Fibroblast of the conjunctiva (primary cell): ENCODE measurements at regions not wholly inside any gene's neighbourhood (a gene's known extent, or its start where the extent isn't known, plus 50 kb on each side); places are given as distances from the start of the nearest gene placed in this dataset.
A peak's percentile ranks its signal among the peaks of the same experiment; 100 is the strongest.

ENCODE experiments used
- DNase-seq: peaks from one replicate; pipeline ENCODE4 v3.0.0-alpha.2; 2010; ENCODE audit warnings: low read depth

DNA sequence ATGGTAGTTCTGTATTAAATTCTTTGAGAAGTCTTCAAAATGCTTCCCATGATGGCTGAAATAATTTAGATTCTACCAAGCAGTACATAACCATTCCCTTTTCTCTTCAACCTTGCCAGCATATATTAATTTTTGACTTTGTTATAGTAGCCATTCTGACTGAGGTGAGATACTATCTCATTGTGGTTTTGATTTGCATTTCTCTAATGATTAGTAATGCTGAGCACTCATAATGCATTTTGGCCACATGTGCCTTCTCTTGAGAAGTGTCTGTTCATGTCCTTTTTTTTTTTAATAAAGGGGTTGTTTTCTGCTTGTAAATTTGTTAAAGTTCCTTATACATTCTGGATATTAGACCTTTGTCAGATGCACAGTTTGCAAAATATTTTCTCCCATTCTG, 173.9 kb downstream of the CALCRL start:
- no peak for DNase-seq

DNA sequence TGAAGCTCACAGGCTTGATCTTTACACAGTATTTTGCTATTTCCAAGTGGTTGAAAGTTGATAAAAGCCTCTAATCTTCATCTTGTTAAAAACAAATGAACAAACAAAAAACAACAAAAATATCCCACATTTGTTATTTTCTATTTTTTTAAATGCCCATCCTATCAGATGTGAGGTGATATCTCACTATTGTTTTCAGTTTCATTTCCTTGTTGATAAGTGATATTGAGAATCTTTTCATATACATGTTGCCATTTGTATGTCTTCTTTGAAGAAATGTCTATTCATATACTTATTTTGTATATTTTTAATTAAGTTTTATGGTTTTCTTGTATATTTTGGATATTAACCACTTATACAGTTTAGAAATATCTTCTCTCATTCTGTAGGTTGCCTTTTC, 175.8 kb downstream of the CALCRL start:
- no peak for DNase-seq

DNA sequence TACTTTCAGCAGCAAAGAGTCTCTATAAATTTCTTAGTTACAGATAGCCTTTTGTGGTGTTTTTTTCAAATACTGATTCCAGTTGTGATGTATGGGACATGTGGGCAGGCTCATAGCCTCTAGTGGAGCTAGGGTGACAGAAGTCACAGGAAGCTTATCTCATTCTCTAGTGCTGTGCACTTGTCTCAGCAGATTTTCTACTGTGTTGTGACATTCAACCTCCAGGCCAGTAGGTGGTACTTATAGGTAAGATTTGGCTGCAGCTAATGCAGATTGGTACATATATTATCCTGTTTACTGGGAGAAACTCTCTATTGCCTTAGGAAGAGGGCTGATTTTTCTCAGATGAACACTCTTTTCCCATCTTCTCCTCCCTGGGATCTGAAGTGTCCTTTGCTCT, 176.2 kb downstream of the CALCRL start:
- no peak for DNase-seq

DNA sequence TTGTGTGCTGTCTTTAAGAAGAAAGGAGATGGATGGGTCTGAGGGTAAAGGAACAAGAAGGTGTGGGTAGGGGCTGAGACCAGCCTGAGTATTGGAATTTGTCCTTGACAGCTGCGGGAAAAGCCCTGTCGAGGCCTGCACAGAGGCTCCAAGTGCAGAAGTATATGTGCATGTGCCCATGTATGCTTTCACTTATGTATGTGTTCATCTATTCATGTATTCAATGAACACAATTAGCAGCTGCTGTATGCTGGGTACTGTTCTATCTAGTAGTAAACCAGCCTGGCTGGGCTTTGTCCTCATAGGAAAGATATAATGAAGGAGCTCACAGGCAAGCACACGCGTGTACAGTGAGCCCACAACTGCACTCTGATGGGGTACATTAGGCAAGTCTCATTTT, 181.4 kb downstream of the CALCRL start:
- DNase-seq, result no peak

DNA sequence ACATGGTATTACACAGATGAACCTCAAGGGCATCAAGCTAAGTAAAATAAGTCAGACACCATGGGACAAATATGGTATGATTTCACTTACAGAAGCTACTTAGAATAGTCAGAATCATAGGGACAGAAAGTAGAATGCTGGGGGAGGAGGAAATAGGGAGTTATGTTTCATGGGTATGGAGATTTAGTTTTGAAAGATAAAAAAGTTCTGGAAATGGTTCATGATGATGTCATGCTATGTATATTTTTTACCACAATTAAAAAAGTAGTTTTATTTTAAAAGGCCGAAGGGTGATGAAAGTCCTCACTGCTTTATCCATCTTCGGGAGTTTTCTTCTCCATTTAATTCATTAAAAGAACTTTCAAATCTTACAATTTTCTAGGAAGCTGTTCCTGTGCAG, 181.9 kb downstream of the CALCRL start:
- DNase-seq, result no peak

DNA sequence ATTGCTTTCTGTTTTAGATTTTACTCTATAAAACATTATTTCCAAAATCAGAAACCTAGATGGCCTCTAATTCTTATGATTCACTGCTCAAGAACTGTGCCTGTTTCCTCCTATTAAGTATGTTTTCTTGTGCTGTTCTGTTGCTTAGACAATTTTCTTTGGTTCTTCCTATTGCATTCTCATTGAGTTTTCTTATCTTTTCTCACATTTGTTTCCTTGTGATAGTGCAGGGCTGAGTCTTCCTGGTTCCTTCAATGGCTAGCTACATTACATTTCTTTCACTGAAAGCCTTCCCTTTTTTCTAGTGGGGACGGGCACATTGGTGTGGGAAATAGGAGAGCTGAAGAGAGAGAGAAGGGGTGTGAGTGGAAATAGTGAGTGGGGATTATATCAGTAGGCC, 183.4 kb downstream of the CALCRL start:
- no peak for DNase-seq

DNA sequence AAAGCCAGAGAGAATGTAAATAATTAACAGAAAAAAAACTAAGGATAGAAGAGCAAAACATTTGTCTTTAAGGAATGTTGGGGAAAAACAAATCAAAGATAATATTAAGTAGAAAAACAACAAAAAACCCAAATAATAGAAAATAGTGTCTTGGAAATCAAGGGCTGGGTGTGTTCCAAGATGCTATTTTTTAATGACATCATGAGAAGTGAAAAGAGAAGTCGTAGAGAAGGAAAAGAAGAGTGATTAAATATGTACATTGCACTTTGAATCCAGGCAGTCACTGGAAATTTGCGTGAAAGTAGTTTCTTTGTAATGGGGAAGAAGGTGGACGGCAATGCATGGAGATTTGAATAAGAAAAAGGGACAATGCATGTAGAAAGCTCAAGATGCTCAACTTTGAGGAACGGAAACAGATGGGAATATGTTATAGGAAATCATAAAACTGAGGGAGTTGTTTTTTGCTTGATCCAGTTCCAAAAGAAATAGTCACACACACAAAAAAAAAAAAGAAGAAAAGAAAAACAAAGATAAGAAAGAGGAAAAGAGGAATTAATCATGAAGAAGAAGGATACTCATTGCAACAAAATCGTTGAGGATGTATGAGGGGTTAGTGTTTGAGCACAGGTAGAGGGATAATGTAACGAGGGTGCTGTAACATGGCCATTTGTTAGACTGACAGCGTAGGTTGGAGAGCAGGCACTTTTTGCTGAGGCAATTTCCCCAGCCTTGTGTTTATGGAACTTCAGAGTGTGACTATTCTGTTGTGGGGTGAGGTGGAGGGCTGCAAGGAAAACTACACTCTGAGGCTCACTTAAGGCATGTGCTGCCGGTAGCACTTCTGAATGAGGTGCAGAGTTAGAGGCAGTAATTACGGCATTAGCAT, 184.1 kb downstream of the CALCRL start:
- DNase-seq, result no peak

DNA sequence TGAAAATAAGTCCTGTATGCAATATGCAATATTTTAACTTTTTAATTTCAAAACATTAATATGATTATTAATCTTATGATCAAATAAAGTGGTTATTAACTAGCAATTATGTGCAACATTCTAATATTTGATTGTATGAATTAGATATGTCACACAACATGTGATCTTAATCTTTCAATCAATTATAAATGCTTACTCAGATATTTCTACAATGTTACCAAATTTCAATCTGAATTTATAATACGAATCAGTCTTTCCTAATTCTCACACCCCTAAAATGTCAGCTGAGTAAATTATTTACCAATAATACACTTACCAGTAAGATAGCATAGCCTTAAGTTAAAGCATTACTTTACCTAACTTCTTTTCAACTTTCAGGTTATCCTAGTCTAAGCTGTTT, 186.3 kb downstream of the CALCRL start:
- no peak for DNase-seq

DNA sequence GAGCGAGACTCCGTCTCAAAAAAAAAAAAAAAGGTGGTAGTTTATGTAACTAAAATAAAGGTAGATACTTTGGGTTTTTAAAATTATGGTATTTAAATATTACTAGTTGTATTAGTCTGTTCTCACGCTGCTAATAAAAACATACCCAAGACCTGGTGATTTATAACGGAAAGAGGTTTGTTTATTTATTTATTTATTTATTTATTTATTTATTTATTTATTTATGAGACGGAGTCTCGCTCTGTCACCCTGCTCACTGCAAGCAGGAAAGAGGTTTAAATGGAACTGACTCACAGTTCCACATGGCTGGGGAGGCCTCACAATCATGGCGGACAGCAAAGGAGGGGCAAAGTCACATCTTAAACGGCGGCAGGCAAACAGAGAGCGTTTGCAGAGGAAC, 196.0 kb downstream of the CALCRL start:
- no peak for DNase-seq

DNA sequence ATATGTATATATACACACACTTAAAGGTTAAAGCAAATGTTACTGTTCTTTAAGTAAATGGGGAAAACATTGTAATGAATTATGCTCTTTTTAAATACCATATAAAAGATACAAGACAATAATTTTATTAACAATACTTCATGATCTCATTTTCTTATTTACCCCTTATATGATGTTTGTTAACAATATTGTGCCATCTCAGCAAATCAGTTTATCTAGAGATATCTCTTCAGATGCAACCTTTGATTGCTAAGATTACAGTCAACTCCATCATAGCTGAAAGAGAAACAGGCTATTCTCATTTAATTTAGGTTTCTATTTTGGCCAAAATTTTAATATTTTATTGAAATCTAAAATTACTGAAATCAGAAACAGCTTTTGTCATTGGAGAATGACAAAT, 197.9 kb downstream of the CALCRL start:
- DNase-seq, result no peak

DNA sequence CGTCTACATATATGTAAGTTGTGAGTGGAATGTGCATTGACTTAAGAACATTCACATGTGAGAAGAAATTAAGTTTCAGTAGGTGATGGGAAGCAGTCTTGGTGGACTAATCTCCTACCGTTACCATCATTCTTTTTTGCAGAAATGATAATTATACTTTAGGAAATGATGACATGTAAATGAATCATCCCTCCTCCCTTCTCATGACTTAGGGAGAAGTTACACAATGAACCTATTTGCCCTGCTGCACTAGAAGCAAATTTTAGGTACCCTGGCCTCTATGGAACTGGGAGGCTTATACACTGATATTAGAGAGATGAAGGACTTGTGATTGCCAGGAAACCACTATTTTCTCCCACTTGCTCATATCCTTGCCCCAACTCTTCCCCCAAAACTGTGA, 214.2 kb downstream of the CALCRL start:
- no peak for DNase-seq

DNA sequence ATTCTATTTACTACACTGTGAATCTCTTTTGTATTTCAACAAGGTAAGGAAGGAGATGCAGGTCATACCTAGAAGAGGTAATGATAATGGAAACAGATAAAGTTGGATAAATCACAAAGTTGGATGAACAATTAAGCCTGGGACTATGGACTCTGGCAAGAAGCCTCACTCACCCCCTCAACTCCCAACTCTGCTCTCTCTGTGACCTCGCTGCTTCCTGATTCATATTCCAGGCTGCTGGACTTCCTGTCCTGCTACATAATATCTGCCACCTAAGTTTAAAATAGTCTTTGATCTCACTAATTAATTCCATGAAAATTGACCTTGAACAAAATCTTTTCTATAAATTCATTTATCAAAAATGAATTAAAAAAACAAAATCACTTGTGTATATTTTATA, 215.3 kb downstream of the CALCRL start:
- DNase-seq, result no peak

DNA sequence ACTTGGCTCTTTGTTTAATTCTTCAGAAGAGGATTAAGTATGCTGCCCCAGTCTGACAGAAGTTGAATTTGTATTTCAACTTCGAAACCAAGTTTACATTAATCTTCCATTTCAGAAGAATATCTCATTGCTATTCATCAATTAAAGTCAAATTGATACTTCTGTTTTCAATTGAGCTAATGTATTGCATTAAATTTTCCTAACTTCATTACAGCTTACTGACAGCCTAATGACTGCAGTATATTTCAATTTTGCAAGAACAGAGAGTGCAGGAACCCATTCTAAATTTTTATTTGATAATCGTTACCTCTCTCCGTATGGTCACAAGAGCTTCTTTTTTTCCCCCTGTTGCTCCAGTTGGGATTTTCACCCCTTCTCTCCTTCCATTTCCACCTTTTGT, 218.0 kb downstream of the CALCRL start:
- DNase-seq, result no peak

DNA sequence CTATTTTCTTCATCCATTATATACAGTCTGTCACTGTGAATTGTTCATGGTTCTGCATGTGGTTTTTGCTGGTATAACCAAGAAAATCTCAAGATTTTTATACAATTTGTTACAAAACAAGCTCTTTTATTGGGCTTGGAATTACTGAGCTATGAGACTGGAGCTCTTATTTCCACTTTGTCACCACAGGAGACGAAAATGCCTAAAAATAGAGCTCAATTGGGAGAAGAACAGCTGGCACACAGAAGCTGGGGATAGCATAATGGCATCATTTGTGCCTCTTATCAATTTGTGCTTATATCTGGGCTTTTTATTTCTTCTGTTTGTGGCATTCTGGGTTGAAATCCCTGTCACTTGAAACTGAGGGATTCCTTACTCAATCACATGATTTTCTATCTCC, 219.1 kb downstream of the CALCRL start:
- DNase-seq, result no peak

DNA sequence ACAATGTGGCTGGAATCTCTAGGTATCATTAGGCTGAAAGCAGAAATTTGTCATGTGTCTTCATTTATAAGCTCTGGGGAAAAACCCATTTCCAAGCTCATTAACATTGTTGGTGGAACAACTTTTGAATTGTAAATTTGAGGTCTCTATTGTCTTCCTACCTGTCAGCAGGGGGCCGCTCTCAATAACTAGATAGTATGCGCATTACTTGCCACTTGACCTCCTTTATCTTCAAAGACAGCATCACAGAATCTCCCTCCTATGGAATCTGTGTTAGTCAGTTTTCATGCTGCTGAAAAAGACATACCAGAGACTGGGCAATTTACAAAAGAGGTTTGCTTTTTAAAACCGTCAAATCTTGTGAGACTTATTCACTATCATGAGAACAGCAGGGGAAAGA, 223.1 kb downstream of the CALCRL start:
- no peak for DNase-seq

DNA sequence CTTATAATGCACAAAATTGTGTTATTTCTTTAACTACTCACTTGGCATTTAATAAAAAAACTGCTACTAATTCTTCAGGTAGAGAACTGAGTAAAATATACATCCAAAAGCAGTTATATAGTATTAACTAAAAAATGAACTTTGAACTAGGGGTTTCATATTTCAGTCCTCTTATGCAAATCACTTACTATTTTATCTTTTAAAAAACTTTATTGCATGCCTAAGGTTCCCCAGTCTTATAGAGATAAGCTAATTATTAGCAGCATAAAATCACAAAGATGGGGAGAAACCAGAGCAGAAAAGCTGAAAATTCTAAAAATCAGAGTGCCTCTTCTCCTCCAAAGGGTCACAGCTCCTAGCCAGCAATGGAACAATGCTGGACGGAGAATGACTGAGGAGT, 228.0 kb downstream of the CALCRL start:
- DNase-seq, result no peak

DNA sequence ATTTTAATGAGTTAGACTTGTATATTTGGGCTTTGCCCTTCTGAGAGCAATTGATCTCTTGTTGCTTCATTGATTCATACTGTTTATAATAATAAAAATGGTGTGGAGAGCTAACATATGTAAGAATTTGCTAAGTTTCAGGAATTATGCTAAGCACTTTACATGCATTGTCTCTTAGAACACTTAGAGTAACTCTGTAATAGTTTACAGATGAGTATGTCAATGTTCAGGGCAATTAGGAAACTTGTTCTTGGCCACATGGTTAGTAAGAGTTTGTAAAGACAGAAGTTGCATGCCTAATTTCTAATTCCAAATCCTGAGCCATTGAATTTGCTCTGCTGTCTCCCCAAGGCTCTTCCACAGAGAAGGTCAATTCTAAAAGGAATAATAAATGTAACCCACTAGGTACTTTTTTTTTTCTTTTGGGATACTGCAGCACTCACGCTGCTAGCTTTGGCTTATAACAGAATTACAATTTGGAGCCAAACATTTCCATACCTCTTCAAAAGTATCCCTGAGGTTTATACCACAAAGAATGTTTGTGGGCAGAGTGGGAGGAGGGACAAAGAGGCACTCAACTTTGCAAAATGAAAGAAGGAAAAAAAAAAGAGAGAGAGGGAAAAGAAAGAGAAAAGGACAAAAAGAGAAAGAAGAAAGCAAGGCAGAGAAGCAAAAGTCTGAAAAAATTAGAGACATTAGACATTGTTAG, 232.4 kb downstream of the CALCRL start:
- DNase-seq, result peak; percentile 0

DNA sequence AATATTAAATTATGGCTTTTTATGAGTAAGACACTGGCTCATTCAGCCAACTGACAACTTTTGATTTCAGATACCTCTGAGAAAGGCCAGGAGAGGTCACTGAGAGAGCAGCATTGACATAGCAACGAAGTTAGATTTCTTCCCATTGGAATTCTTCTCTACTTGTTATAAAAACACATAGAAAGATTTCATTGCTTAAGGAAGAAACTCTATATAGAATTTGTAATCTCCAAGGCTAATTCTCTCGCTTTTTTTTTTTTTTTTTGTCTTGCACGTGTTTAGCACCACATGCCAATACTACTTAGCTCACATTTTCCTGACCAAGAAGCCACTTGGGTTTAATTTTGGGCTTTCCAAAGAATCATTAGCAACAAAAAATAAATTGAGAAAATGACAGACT, 233.7 kb downstream of the CALCRL start:
- no peak for DNase-seq

DNA sequence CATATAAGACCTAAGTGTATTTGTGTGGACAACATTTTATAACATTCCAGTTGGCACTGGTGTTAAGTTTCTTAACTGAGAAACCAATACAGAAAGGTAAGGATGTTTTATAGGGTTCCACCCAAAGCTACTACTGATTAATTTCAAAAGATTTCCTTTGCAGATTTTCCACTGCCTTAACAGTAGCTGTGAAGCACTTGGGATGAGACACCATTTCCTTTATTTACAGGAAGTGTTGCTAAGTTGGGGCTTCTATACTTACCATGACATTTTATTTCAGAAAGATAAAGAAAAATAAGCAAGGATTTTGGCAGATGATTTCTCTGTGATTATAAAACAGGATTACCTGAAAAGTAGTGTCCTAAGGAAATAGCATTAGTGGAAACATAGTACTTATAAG, 234.3 kb downstream of the CALCRL start:
- no peak for DNase-seq

DNA sequence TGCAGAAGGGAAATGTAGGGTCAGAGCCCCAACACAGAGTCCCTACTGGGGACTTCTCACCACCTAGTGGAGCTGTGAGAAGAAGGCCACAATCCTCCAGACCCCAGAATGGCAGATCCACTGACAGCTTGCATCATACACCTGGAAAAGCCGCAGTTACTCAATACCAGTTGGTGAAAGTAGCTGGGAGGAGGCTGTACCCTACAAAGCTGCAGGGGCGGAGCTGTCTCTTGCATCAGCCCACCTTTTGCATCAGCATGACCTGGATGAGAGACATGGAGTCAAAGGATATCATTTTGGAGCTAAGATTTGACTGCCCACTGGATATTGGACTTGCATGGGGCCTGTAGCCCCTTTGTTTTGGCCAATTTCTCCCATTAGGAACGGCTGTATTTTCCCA, 237.3 kb downstream of the CALCRL start:
- no peak for DNase-seq

DNA sequence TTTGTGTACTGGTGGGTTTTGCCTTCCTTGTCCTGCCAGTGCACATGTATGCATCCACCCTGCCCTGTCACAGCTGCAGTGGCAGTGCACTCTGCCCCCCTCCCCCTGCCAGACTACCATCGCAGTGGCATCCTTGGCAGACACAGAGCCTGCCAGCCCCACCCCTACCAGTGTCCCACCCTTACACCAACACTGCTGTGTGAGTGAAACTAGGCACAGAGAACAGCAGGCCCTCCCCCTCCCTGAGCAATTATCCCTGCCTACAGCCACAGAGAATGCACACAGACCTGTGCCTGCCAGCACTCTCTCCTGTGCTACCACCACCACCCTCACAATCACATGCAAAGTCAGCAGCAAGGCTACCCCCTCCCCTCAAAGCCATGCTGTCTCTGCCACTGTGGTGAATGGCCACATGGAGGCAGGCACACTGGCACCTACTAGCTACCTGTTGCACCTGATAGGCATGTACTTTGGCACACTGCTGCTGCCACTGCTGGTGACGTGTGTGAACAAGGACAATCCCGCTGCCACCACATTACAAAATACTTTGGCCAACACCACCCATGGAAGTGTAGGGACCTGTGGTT, 239.8 kb downstream of the CALCRL start:
- no peak for DNase-seq

DNA sequence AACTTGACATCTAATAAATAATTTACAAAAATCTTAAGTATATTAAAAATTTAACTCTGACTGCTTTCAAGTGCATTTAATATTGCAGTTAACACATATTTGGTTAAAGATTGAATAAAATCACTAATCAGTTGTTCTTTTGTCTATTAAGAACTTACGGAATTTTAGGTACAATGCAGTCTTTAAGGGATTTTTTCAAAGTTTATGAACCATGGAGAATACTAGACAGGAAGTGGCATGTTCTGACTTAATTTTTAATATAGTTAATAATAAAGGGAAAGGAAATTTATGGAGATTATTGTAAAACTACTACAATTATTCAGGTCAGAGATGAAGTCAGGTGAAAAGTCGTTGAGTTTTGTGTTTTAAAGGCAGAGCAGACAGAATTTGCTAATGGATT, 240.9 kb downstream of the CALCRL start:
- DNase-seq, result no peak

DNA sequence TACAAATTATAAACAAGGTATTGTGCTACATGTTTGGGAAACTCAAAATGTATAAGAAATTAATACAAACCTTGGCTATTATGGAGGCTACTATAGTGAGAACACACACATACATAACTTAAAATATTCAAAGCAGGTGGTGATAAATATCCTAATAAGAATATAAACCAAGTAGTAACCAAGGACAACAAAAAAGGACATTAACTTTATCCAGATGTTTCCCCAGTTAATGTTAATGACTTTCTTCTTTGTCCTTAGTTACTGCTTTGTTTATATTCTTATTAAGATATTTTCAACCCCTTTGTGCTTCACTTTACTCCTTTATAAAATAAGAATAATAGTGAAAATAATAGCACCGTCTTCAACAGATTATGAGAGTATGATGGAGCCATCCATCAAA, 241.6 kb downstream of the CALCRL start:
- no peak for DNase-seq
